Spleen (tissue), 7 donors: ENCODE measurements at regions not wholly inside any gene's neighbourhood (a gene's known extent, or its start where the extent isn't known, plus 50 kb on each side); places are given as distances from the start of the nearest gene placed in this dataset.

Source experiments
- POLR2A ChIP-seq, 3 donors: fragments of 450-650 bp; IDR thresholded peaks; one replicate each; pipeline ENCODE4 v1.5.1; 2017; ENCODE audit warnings: antibody characterized with exemption in 3 of 3, mild to moderate bottlenecking in 1 of 3
- TF ChIP-seq, protein P1 (sequence below), 11 experiments: fragments of 200-600 bp in 7 of 11; fragments of 450-650 bp in 4 of 11; sonication (generic) in 4 of 11; IDR thresholded peaks in 8 of 11; conservative IDR thresholded peaks in 3 of 11; 1 replicate in 7 of 11; 2 replicates in 4 of 11; pipeline versions ENCODE4 v1.4.0 to v1.8.0; 2016 to 2021; ENCODE audit warnings: antibody characterized with exemption in 11 of 11, inconsistent platforms in 4 of 11, mild to moderate bottlenecking in 1 of 11
- donor health status: DM: no; HTN: no; CAD: no; lungs with moderate emphysema.
- donor health status: DM: no; HTN: no; CAD: no.
- donor health status: DM: no; HTN: no; CAD: no.

DNA sequence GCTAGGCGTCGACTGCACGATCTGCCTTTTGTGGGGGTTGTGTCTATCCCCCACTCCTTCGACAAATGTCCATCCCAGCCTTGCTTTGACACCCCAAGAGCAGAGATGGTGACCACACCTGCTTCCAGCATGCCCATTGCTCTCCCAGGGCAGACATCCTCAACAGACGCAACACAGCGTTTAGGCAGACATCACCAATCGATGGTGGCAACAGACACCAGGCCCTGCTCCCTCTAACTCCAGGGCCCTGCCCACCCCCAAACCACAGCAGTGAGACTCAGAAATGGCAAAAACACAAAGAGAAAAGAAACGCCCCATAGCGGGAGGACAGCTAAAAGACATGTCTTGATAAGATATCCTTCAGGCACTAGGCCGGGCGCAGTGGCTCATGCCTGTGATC lies 150.9 kb downstream of the CRYBB2 start:
- TF ChIP-seq, protein P1, sequence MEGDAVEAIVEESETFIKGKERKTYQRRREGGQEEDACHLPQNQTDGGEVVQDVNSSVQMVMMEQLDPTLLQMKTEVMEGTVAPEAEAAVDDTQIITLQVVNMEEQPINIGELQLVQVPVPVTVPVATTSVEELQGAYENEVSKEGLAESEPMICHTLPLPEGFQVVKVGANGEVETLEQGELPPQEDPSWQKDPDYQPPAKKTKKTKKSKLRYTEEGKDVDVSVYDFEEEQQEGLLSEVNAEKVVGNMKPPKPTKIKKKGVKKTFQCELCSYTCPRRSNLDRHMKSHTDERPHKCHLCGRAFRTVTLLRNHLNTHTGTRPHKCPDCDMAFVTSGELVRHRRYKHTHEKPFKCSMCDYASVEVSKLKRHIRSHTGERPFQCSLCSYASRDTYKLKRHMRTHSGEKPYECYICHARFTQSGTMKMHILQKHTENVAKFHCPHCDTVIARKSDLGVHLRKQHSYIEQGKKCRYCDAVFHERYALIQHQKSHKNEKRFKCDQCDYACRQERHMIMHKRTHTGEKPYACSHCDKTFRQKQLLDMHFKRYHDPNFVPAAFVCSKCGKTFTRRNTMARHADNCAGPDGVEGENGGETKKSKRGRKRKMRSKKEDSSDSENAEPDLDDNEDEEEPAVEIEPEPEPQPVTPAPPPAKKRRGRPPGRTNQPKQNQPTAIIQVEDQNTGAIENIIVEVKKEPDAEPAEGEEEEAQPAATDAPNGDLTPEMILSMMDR (IDR thresholded peaks at IDR 0.05 in 8 of 11, conservative IDR thresholded peaks at IDR 0.05 in 3 of 11): no peak
- no peak for TF ChIP-seq POLR2A (IDR thresholded peaks at IDR 0.05)
